ENCODE measurements at regions not wholly inside any gene's neighbourhood (a gene's known extent, or its start where the extent isn't known, plus 50 kb on each side); places are given as distances from the start of the nearest gene placed in this dataset.

GRCh38 chr4:52290466-52290865, 239.4 kb downstream of the SPATA18 start:
- DNase-seq = no peak

GRCh38 chr4:52292245-52292644, 241.1 kb downstream of the SPATA18 start:
- no peak for DNase-seq

GRCh38 chr4:52296341-52296740, 245.2 kb downstream of the SPATA18 start:
- DNase-seq = no peak

GRCh38 chr4:52298444-52298843, 247.3 kb downstream of the SPATA18 start:
- no peak for DNase-seq

- DNase-seq = peak in 1 of 2 donors; percentile 2
These were observed 248.0 kb downstream of the SPATA18 start for GRCh38 chr4:52299120-52299519.

GRCh38 chr4:52311464-52312125, 260.5 kb downstream of the SPATA18 start:
- no peak for DNase-seq

- DNase-seq = no peak
These were observed 261.6 kb downstream of the SPATA18 start for GRCh38 chr4:52312722-52313121.

- no peak for DNase-seq
These were observed 266.3 kb downstream of the SPATA18 start for GRCh38 chr4:52317361-52317879.

- no peak for DNase-seq
These were observed 266.9 kb downstream of the SPATA18 start for GRCh38 chr4:52317981-52318380.

GRCh38 chr4:52329894-52330293, 278.8 kb downstream of the SPATA18 start:
- no peak for DNase-seq

GRCh38 chr4:52343595-52343994, 292.5 kb downstream of the SPATA18 start:
- no peak for DNase-seq

- no peak for DNase-seq
These were observed 299.8 kb downstream of the SPATA18 start for GRCh38 chr4:52350926-52351325.

GRCh38 chr4:52358366-52358765, 300.7 kb downstream of the USP46 start:
- DNase-seq = no peak

- DNase-seq = no peak
These were observed 300.2 kb downstream of the USP46 start for GRCh38 chr4:52358883-52359321.

- no peak for DNase-seq
These were observed 292.9 kb downstream of the USP46 start for GRCh38 chr4:52366191-52366590.

GRCh38 chr4:52366621-52367020, 292.5 kb downstream of the USP46 start:
- DNase-seq = no peak

GRCh38 chr4:52367282-52367830, 291.7 kb downstream of the USP46 start:
- DNase-seq = no peak

GRCh38 chr4:52368895-52369294, 290.2 kb downstream of the USP46 start:
- no peak for DNase-seq

GRCh38 chr4:52369649-52370048, 289.5 kb downstream of the USP46 start:
- no peak for DNase-seq

GRCh38 chr4:52370576-52370975, 288.5 kb downstream of the USP46 start:
- DNase-seq = no peak

GRCh38 chr4:52371841-52372240, 287.3 kb downstream of the USP46 start:
- no peak for DNase-seq

GRCh38 chr4:52372269-52372668, 286.8 kb downstream of the USP46 start:
- DNase-seq = no peak

- DNase-seq = no peak
These were observed 286.4 kb downstream of the USP46 start for GRCh38 chr4:52372747-52373146.

- DNase-seq = no peak
These were observed 285.5 kb downstream of the USP46 start for GRCh38 chr4:52373650-52374049.

- DNase-seq = no peak
These were observed 284.2 kb downstream of the USP46 start for GRCh38 chr4:52374877-52375276.
